Inflammatory macrophage treated with lipopolysaccharide for 4 hours (primary cell): ENCODE measurements at regions not wholly inside any gene's neighbourhood (a gene's known extent, or its start where the extent isn't known, plus 50 kb on each side); places are given as distances from the start of the nearest gene placed in this dataset.
"Not testable (repeated sequence)": the region's sequence is repeated elsewhere in the genome, so short reads cannot be mapped to it uniquely, and the experiment has no call there.

Experiments
- DNase-seq: peaks from one replicate; pipeline ENCODE4 v3.0.0-alpha.2; 2020

DNA sequence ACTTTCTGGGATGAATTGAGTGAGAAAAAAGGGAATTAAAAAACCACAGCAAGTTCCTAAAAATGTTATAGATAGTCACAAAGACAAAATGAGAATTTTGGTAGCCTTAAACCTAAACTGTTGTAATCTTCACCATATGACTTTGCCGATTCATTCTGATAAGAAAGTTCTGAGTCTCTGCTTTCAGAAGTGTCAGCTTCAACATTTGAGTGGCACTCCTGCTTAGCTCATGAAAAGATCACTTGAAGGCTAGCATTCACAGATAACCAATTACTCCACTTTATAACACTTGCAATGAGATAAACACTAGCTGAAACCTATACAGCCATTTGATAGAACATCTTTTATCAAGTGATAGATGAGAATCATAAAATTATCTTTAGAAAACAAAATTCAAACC is 288.1 kb upstream of the POU1F1 start:
- DNase-seq: no peak

DNA sequence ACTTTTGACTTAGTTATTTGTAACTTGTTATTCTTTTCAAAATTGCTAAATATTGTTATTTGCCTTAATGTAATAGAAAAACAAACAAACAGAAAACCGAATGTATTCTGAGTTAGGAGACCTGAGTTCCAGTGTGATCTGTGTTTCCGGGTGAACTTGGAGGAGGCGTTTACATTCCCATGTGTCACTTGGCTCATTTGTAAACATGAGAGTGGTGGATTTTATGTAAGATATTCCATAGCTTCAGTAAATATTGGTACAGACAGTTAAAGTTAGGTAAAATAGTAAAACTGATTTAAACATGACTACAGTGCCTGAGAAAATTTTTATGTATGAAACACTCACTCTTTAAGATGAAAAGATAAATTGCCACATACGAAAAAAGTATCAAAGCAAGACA is 287.3 kb upstream of the POU1F1 start:
- DNase-seq: no peak

DNA sequence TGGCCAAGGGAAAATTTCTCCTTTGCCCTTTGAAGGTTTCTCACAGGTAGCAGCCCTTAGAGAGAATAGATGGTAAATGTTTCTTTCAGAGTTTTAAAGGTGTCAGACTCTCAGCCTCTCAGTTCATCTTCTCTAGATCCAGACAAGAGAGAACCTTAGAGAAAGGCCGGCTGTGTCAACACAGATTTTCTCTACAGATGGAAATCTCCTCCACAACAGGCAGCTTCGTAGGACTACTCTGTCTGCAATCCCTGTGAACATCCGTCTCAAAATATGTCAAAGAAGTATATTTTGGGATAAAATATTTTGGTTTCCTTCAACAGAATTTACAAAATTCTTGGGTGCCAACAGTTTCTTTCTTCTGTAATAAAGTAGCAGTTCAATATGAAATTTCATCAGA is 282.1 kb upstream of the POU1F1 start:
- no peak for DNase-seq

DNA sequence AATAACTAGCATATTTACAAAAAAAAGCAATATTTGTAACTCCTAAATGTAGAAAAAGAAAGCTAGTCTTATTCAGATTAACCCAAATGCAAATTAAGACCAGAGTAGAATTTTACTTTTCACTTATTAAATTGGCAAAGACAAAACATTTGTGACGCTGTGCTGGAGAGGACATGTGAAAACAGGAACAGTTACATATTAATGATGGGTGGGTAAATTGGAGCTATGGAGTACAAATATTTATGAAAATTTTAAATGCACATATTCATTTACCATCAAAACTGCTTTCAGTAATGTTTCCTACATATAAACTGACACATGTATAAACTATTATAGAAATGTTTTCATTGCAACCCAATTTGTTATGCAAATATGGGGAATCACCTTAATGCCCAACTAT is 278.9 kb upstream of the POU1F1 start:
- DNase-seq: no peak

DNA sequence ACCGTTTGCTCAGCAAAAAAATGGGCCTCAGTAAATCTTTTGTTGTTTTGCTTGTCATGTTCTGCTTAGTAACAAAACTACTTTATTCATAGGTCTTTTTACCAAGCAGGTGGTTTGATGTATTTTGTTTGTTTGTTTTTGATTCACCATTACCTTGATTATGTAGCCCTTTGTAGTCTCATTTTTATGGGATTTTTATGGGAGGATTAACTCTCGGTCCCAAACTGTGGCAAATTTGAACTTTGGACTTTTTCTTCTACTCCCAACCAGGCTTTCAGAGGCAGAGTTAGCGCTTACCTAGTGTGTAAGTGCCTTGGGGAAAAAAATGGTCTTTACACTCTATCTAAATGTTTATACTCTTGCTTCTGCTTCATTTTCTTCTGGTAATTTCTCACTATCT is 276.7 kb upstream of the POU1F1 start:
- DNase-seq: no peak

DNA sequence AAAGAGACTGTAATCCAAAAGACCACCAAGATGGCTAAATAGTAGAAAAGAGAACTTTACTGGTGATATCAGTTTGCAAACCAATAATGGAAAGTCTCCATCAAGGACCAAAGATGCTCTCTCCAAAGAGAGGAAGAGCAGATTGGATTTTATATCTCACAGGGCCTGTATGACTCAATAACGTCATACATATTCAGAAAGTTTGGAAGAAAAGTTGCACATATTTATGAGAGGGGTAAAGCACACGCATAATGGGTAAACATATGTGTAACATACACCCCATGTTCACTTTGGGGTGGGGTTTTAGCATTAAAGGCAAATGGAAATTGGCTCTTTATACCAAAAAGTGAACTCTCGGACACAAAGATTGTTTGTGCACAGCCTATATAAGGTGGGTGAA is 274.5 kb upstream of the POU1F1 start:
- DNase-seq: no peak

DNA sequence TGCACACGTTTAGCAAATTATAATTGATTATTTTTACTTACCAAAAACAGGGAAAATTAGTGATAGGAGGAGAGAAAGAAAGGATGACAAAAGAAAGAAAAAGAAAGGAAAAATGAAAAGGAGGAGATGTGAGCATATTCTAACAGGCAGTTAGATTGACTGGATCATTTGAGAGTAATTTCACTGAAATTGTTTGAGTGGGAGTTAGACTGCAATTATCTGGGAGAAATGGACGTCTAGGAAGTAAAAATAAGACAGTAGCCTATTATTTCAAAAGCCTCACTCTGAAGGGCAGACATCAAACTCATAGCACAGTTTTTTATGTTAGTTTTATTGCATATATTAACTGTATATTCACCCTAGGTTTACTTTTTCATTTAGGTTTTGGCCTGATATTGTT is 272.8 kb upstream of the POU1F1 start:
- DNase-seq: no peak

DNA sequence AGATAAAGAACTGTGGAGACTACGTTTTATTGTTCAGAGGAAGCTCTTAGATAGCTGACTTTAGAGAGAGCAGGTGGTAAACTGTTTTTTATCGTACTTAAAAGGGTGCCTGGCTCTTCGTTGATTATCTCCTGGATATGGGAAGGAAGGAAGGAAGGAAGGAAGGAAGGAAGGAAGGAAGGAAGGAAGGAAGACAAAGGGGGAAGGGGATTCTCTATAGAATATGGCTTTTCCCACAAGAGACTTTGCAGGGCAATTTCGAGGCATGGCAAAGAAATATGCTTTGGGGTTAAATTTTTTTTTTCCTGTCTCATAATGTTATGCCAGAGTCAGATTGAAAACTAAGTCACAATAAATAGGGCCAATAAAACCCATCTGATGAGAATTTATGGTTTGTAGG is 271.9 kb upstream of the POU1F1 start:
- no peak for DNase-seq

DNA sequence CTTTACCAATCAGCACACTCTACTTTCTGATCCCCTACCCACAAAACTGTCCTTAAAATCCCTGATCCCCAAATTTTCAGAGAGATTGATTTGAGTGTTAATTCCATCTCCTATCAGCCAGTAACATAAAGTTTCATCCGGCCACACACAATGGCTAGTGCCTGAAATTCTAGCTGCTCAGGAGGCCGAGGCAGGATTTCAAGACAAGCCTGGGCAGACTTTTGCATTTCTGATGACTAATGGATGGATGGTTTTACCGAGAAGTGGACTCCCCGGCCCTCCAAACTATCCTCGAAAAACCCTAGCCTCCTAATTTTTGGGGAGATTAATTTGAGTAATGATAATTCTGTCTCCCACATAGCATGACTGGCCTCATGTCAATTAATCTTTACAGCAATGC is 269.8 kb upstream of the POU1F1 start:
- no peak for DNase-seq

DNA sequence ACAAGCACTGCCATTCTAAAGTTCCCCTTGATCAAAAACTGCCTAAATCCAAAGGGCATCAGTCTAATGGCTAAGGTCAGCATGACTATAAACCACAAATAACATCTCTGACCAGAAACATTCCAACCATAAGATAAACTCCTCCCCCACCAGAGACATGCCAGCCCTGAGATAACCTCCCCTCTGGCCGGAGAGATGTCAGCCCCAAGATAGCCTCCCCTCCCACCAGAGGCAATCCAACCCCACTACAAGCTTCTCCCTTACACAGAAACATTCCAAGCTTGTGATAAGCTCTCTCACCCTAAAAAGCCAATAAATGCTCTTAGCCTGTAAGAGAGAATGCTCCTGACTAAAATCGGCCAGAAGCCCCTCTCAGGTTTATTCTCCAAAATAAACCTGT is 267.0 kb upstream of the POU1F1 start:
- DNase-seq: not testable (repeated sequence)

DNA sequence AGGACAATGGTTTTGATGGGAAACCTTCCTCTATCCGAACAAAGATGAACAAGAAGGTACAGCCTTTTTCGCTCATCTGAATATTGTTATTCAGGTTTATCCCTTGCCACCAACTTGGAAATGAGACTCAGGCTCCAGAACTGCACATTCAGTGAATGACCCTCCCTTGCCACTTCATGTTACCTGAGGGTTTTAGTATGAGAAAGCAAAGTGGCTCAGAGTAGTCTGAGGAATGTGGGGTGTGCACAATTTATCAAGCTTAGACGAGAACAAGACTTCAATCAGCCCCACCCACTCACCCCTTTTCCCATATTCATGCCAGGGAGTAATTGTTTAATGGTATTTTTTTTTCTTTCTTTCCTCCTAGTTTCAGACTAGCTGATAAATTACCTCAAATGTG is 265.3 kb upstream of the POU1F1 start:
- DNase-seq: no peak

DNA sequence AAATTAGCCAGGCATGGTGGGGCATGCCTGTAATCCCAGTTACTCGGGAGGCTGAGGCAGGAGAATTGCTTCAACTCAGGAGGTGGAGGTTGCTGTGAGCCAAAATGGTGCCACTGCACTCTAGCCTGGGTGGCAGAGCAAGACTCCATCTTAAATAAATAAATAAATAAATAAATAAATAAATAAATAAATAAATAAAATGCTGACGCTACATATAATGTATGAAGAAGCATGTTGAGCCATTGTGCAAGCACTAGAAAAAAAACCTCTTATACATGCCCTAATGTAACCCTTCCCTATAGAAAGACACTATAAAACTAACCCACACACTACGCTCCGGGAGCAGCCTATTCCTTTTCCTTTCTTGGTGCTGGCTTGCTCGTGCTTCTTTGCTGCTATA is 262.3 kb upstream of the POU1F1 start:
- not testable (repeated sequence) for DNase-seq

DNA sequence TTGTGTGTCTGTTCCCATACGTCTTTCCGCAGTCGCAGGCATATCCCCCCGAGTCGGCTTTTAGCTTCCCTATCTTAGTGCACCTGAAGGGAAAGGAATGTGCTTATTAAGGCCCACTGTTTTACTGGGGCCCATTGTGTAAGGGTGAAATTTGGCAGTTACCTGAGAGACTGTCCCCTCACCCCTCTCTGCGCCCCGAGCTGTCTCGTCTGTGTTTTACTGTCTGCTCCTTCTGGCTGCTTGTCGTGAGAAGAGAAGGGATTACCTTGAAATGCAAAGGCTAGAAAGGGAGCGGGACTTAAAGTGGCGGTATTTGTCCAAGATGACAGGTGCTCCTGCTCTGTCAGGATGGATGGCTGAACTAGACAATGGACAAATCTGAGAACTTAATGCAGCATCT is 233.0 kb upstream of the POU1F1 start:
- no peak for DNase-seq

DNA sequence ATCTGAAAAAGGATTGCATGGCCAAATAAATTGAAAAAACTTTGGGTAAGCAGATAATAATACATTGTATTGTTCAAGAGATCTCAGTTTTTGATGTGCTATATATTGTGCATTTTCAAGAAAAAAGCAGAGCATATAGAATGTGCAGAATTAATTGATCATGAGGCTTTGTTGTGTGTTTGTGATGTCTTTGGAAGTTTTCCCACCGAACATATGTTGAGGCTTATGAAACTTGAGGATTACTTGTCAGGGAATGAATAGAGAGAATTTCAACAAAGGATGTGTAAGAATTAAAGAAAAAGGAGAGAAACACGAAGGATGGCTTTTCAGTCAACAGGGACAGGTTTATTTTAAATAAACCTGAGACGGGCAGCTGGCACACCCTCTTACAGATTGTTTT is 232.5 kb upstream of the POU1F1 start:
- no peak for DNase-seq

DNA sequence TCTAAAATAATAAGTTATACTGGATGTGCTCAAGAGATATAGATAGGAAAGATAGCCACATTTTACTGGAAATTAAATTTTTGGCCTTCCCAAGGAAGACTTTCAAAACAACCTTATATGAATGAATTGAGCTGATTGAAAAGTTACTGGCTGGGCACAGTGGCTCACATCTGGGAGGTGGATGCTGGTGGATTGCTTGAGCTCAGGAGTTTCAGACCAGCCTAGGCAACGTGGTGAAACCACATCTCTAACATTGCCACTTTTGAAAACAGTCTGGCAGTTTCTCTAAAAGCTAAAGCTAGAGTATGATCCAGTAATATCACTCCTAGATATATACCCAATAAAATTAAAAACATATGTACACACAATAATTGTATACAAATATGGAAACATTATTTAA is 231.4 kb upstream of the POU1F1 start:
- DNase-seq: no peak

DNA sequence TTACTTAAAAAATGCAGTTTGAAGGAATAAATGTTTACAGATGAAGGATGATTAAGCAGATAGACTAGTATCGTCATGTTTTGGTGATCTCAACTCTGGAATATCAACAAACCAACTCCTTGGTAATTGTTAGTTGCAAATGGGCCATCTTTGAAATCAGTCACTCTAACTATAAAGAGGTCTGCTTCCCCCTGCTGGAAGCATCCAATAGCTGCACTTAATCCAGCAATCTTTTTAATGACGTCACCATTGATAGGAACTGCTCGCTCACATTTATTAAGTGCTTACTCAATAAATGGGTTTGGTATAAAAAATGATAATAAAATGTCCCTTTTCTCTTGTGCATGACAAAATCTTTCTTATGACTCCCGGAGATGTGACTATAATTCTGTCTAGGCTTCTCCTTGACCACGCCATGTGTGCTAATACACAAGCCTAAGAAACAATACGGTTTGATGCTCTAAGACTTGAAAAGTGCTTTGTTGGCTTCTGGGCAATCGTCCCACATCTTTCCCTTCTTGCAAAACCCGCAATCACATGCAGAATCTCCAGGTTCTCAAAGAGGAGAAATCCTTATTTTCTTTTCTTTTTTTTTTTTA is 227.6 kb upstream of the POU1F1 start:
- DNase-seq: peak; percentile 49

DNA sequence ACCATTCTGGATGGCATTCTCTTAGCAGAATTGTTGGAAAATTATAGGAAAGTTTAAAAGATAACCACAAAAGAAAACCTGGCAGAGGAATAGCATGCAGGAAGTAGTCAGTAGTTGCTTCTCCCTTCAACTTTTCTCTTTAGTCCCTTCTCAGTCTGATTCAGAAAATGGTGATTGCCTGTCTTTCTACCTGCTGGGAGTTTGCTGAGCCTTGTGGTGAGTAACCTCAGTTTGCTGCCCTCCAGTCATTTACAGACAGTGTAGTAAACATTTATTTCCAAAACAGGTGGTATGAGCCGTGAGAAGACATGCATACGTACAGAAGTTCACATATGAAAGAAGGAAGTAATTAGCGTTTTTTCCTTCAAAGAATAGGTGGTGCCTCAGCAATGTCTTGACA is 224.7 kb upstream of the POU1F1 start:
- no peak for DNase-seq

DNA sequence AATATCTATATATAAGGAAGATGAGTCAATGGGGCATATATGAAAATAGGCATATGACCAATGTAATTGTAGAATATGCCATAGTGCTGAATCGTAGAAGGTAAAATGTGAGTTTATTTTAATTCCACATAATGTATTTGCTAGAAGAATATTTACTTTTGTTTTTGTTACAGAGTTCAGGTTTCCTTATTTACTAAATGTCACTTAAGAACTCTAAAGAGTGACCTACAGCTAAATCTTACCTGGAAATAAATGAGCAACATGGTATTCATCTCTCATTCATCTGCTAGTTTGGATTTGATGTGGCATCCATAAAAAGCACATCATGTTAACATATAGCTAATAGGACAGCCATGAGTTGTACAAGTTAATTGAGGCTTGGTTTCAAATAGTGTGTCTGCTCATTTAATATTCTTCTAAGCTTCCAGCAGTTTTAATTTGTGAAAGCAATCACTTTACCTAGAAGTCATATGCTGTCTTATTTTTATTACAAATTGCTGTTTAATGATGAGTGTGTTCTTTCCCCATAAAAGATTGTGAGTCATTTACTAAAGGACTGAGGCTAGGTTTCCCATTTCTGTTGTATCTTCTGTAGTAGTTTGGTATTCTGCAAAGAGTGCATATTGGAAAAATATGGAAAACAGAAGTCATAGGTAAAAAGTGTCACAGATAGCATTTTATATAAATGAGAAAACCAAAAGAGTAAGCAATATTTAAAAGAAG is 222.1 kb upstream of the POU1F1 start:
- no peak for DNase-seq

DNA sequence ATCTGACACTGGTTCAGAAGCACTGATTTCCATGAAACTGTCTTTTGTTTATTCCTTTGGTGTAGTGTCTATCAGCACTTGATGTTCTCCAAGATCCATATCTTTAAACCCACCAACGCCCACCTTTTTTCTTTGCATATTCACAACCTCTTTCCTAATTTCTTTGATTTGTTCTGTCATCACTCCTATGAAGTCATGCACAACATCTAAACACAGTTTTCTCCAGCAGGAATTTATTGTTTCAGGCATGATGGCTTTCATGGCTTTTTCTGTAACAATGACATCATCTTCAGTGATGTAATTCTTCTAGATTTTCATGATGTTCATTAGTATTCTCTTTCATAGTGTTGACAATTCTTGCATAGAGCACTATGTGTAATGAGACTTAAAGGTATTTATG is 219.6 kb upstream of the POU1F1 start:
- no peak for DNase-seq

DNA sequence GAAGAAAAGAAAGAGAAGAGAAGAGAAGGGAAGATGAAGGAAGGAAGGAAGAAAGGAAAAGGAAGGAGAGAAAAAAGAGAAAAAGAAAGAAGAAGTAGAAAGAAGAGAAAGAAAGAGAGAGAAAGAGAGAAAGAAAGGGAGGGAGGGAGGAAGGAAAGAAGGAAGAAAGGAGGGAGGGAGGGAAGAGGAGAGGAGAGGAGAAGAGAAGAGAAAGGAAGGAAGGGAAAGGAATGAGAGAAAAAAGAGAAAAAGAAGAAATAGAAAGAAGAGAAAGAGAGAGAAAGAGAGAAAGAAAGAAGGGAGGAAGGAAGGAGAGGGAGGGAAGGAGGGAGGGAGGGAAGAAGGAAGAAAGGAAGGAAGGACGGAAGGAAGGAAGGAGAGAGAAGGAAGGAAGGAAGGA is 217.9 kb upstream of the POU1F1 start:
- no peak for DNase-seq

DNA sequence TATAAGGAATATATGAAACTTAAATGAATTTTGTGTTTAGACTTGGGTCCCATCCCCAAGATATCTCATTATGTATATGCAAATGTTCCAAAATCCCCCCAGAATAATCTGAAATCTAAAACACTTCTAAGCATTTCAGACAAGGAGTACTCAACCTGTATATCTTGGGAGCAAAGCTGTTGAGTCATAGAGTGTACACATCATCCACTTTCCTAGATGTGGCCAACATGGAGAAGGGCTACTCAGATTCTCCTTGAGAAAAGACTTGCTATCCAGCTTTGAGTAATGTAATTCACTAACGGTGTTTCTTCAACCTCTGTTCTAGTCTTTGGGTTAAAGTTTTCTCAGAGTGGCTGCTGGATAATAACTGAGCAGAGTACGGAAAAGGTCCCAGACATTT is 215.5 kb upstream of the POU1F1 start:
- no peak for DNase-seq

DNA sequence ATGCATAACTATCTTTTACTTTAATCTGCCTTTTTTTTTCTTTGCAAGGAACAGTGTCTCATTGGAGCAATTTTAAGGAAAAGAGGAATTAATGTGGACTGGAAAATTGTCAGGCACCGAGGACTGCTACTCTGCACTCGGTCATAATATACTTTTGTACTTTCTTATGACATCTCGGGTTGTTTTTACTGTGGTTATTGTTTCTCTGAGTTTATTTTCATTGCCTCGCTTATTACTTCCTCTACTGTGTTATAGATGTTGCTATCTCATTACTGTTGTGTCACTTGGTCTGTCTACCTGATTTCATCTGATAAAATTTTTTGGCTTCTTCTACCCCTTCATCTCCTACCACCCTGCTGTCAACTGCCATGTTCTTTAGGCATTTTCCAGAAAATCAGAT is 213.5 kb upstream of the POU1F1 start:
- DNase-seq: no peak

DNA sequence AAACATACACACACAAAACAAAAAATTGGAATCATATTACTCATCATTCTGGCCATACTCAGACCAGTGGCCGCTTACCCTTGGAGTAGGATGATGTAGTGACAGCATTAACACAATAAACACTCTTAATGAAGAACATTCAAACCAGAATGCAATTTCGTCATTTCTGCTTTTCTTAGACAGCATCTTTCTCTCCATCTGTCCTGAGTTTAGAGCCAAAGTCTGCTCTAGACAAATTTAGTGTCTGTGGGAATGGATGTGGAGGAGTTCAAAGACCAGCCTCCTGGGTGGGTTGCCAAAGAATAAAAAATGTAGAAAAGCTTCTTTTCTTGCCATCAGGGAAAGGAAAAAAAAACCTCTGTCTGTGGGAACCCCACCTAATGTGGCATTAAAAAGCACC is 212.4 kb upstream of the POU1F1 start:
- DNase-seq: no peak

DNA sequence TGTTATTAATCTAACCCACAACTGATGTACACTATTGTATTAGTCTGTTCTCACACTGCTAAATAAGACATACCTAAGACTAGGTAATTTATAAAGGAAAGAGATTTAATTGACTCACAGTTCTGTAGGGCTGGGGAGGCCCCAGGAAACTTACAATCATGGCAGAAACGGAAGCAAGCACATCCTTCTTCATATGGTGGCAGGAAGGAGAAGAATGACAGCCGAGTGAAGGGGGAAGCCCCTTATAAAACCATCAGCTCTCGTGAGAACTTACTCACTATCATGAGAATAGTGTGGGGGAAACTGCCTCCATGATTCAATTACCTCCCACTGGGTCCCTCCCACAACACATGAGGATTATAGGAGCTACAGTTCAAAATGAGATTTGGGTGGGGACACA is 210.3 kb upstream of the POU1F1 start:
- DNase-seq: not testable (repeated sequence)

DNA sequence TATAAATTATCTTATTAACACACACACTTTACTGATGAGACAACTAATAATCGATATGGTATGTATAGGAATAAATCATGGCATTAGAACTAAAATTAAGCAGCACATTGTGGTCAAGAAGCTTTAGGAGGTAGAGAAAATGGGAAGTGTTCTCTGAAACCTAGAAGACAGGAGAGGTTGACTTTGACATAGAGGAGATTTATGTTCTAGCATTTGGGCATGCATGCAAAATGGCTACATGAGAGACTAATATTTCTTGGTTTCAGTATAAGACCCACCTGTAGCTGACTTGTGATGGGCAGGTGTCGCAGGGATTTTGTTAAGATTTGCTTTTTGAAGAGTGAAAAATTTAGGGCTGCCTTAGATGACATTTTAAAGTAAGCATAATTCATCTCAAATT is 209.7 kb upstream of the POU1F1 start:
- no peak for DNase-seq
